Prostate gland (tissue), 2 donors: ENCODE measurements at regions not wholly inside any gene's neighbourhood (a gene's known extent, or its start where the extent isn't known, plus 50 kb on each side); places are given as distances from the start of the nearest gene placed in this dataset.

Experiments used
- DNase-seq: peaks from one replicate; pipeline ENCODE4 v3.0.0-alpha.2; 2019; ENCODE audit warnings: low spot score
- H3K27ac ChIP-seq, 2 donors: fragments of 200-600 bp; sonication (generic); 2 replicates each; pipeline ENCODE4 v1.5.1; 2017 to 2019
- H3K27me3 ChIP-seq: fragments of 200-600 bp; sonication (generic); replicated peaks from 2 replicates; pipeline ENCODE4 v1.5.1; 2019; ENCODE audit not compliant: insufficient read depth
- H3K36me3 ChIP-seq, 2 donors: fragments of 200-600 bp; sonication (generic); 1 replicate in 1 of 2; 2 replicates in 1 of 2; pipeline versions ENCODE4 v1.5.1 to v1.8.1; 2017 to 2019
- H3K4me1 ChIP-seq: fragments of 200-600 bp; sonication (generic); replicated peaks from 2 replicates; pipeline ENCODE4 v1.5.1; 2019
- H3K4me3 ChIP-seq, 2 donors: fragments of 200-600 bp; sonication (generic); 2 replicates each; pipeline ENCODE4 v1.5.1; 2017 to 2019
- H3K9me3 ChIP-seq: fragments of 200-600 bp; sonication (generic); 2 replicates; pipeline ENCODE4 v1.5.1; 2017
- CTCF ChIP-seq, 4 experiments: fragments of 200-600 bp in 2 of 4; fragments of 450-650 bp in 2 of 4; sonication (generic) in 2 of 4; IDR thresholded peaks; 1 replicate in 3 of 4; 2 replicates in 1 of 4; pipeline ENCODE4 v1.5.1; 2016 to 2019; ENCODE audit warnings: antibody characterized with exemption in 4 of 4, mild to moderate bottlenecking in 2 of 4, moderate library complexity in 2 of 4
- POLR2A ChIP-seq: fragments of 450-650 bp; IDR thresholded peaks from one replicate; pipeline ENCODE4 v1.6.1; 2016; ENCODE audit warnings: antibody characterized with exemption, mild to moderate bottlenecking
- POLR2AphosphoS5 ChIP-seq: sonication (generic); formaldehyde crosslinking; IDR thresholded peaks from one replicate; pipeline ENCODE4 v1.6.1; 2017; ENCODE audit warnings: antibody characterized with exemption
- WGBS: methylation state at CpG from one replicate; pipeline ENCODE4 v1.1.5; 2018; 5-methylcytosine and 5-hydroxymethylcytosine counted together
- intact Hi-C: fragments of 100-400 bp; cut with DNase I; formaldehyde crosslinking; loops from one replicate; pipeline ENCODE4 v1.14.2; 2022

GRCh38 chr4:102141842-102142241 lies 203.4 kb downstream of the SLC39A8 start:
- H3K27me3 ChIP-seq = no peaks in the 10 kb centered on the region
- H3K4me1 ChIP-seq = no peaks in the 10 kb centered on the region
- H3K27ac ChIP-seq = no peak overlapping the region
- TF ChIP-seq POLR2A (no peak), CTCF (IDR thresholded peaks at IDR 0.05) (no peak), POLR2AphosphoS5 (no peak)
- no peaks in the 10 kb centered on the region for H3K36me3 ChIP-seq
- WGBS = 89% methylated on average over 1 of the region's 1 CpG
- intact Hi-C loops = no loop called here
- no peak overlapping the region for H3K4me3 ChIP-seq
- H3K9me3 ChIP-seq = no peaks in the 10 kb centered on the region
- no peak for DNase-seq

- WGBS = 88% methylated on average over 1 of the region's 1 CpG
- intact Hi-C loops = no loop called here
- H3K27ac ChIP-seq = no peak overlapping the region
- no peaks in the 10 kb centered on the region for H3K4me1 ChIP-seq
- no peaks in the 10 kb centered on the region for H3K27me3 ChIP-seq
- H3K36me3 ChIP-seq = no peaks in the 10 kb centered on the region
- TF ChIP-seq POLR2A (no peak), POLR2AphosphoS5 (no peak), CTCF (IDR thresholded peaks at IDR 0.05) (no peak)
- DNase-seq = no peak
- no peak overlapping the region for H3K4me3 ChIP-seq
- H3K9me3 ChIP-seq = no peaks in the 10 kb centered on the region
These were observed 205.3 kb downstream of the SLC39A8 start for GRCh38 chr4:102139932-102140331.

- Histone ChIP-seq H3K4me3 (no peak overlapping the region), H3K9me3 (no peaks in the 10 kb centered on the region), H3K36me3 (no peaks in the 10 kb centered on the region), H3K4me1 (no peaks in the 10 kb centered on the region), H3K27me3 (no peaks in the 10 kb centered on the region), H3K27ac (no peak overlapping the region)
- intact Hi-C loops = no loop called here
- 17% methylated on average over 2 of the region's 2 CpGs for WGBS
- TF ChIP-seq POLR2A (no peak), POLR2AphosphoS5 (peak; percentile 20), CTCF (IDR thresholded peaks at IDR 0.05) (no peak)
- no peak for DNase-seq
These were observed 206.1 kb downstream of the SLC39A8 start for GRCh38 chr4:102139132-102139573.

- intact Hi-C loops = no loop called here
- no peaks in the 10 kb centered on the region for H3K4me1 ChIP-seq
- TF ChIP-seq POLR2AphosphoS5 (no peak), POLR2A (no peak), CTCF (IDR thresholded peaks at IDR 0.05) (no peak)
- H3K9me3 ChIP-seq = no peaks in the 10 kb centered on the region
- no peaks in the 10 kb centered on the region for H3K36me3 ChIP-seq
- H3K27me3 ChIP-seq = no peaks in the 10 kb centered on the region
- 97% methylated on average over 2 of the region's 2 CpGs for WGBS
- H3K27ac ChIP-seq = no peak overlapping the region
- H3K4me3 ChIP-seq = no peak overlapping the region
- DNase-seq = no peak
These were observed 208.1 kb downstream of the SLC39A8 start for GRCh38 chr4:102137217-102137616.

- no peak for TF ChIP-seq POLR2AphosphoS5
- TF ChIP-seq CTCF (IDR thresholded peaks at IDR 0.05) = no peak
- TF ChIP-seq POLR2A = no peak
- intact Hi-C loops = no loop called here
- no peaks in the 10 kb centered on the region for H3K4me1 ChIP-seq
- no peaks in the 10 kb centered on the region for H3K9me3 ChIP-seq
- no peak overlapping the region for H3K4me3 ChIP-seq
- H3K27me3 ChIP-seq = no peaks in the 10 kb centered on the region
- no peaks in the 10 kb centered on the region for H3K36me3 ChIP-seq
- DNase-seq = no peak
- 81% methylated on average over 1 of the region's 1 CpG for WGBS
- H3K27ac ChIP-seq = no peak overlapping the region
These were observed 215.5 kb downstream of the SLC39A8 start for GRCh38 chr4:102129810-102130209.
